PC-9 (cell line): ENCODE measurements at regions not wholly inside any gene's neighbourhood (a gene's known extent, or its start where the extent isn't known, plus 50 kb on each side); places are given as distances from the start of the nearest gene placed in this dataset.

Experiments
- BruUV-seq: library from RNA; stranded (reverse); fragments of 400-500 nt; replicated peaks from 2 replicates; lab custom pipeline; 2021; lab: Mats Ljungman, UMichigan
- CTCF ChIA-PET: fragments of 300-600 bp; sonication (Branson Sonifier 250); formaldehyde crosslinking; loops from one replicate; lab custom pipeline; 2022; ENCODE audit warnings: antibody characterized with exemption; lab: Charles Lee
- POLR2A ChIA-PET: fragments of 300-600 bp; sonication (Branson Sonifier 250); formaldehyde crosslinking; loops from one replicate; lab custom pipeline; 2022; ENCODE audit warnings: antibody characterized with exemption; ENCODE audit not compliant: unreplicated experiment; lab: Charles Lee
- DNase-seq, 2 experiments: peaks; one replicate each; pipeline versions ENCODE4 v3.0.0 to v3.0.0-alpha.2; 2015 to 2022; ENCODE audit warnings: mixed read lengths in 1 of 2
- H2AFZ ChIP-seq: fragments of 200-600 bp; sonication (generic); 2 replicates; pipeline ENCODE4 v1.8.1; 2017; ENCODE audit warnings: antibody characterized with exemption
- H3F3A ChIP-seq: fragments of 200-600 bp; sonication (generic); 2 replicates; pipeline ENCODE4 v1.8.1; 2017; ENCODE audit warnings: antibody characterized with exemption, mild to moderate bottlenecking, low read depth; ENCODE audit not compliant: insufficient read depth
- H3K27ac ChIP-seq: fragments of 200-600 bp; sonication (generic); 2 replicates; pipeline ENCODE4 v1.6.1; 2016; ENCODE audit warnings: mixed run types
- H3K27me3 ChIP-seq: fragments of 200-600 bp; sonication (generic); 2 replicates; pipeline ENCODE4 v1.6.1; 2016; ENCODE audit warnings: low read depth, mixed run types; ENCODE audit not compliant: insufficient read depth
- H3K36me3 ChIP-seq: fragments of 200-600 bp; sonication (generic); 2 replicates; pipeline ENCODE4 v1.6.1; 2016; ENCODE audit warnings: low read depth, mixed run types
- H3K4me1 ChIP-seq: fragments of 200-600 bp; sonication (generic); replicated peaks from 2 replicates; pipeline ENCODE4 v1.6.1; 2016; ENCODE audit warnings: mixed run types; ENCODE audit not compliant: insufficient read depth
- H3K4me2 ChIP-seq: fragments of 200-600 bp; sonication (generic); 2 replicates; pipeline ENCODE4 v1.6.1; 2017; ENCODE audit warnings: mixed run types
- H3K4me3 ChIP-seq: fragments of 200-600 bp; sonication (generic); 2 replicates; pipeline ENCODE4 v1.6.1; 2016; ENCODE audit warnings: mixed run types
- H3K79me2 ChIP-seq: fragments of 200-600 bp; sonication (generic); 2 replicates; pipeline ENCODE4 v1.6.1; 2017; ENCODE audit warnings: low read depth, mixed run types
- H3K9me2 ChIP-seq: fragments of 200-600 bp; sonication (generic); 2 replicates; pipeline ENCODE4 v1.8.1; 2017; ENCODE audit warnings: mild to moderate bottlenecking; ENCODE audit not compliant: insufficient read depth
- H3K9me3 ChIP-seq: fragments of 200-600 bp; sonication (generic); 2 replicates; pipeline ENCODE4 v1.8.1; 2016; ENCODE audit warnings: low read depth; ENCODE audit not compliant: insufficient read depth
- H4K20me1 ChIP-seq: fragments of 200-600 bp; sonication (generic); 2 replicates; pipeline ENCODE4 v1.8.1; 2017; ENCODE audit not compliant: insufficient read depth
- CTCF ChIP-seq: fragments of 200-600 bp; sonication (generic); conservative IDR thresholded peaks from 2 replicates; pipeline ENCODE4 v1.6.1; 2017; ENCODE audit warnings: mixed run types, antibody characterized with exemption, mild to moderate bottlenecking, moderate library complexity
- EZH2 ChIP-seq: fragments of 200-600 bp; sonication (generic); IDR thresholded peaks from 2 replicates; pipeline ENCODE4 v1.8.0; 2017; ENCODE audit warnings: antibody characterized with exemption, low read depth
- intact Hi-C: fragments of 100-400 bp; cut with micrococcal nuclease; formaldehyde crosslinking; loops from one replicate; pipeline ENCODE4 v1.10.0; 2022; ENCODE audit not compliant: unreplicated experiment

GRCh38 chr1:164971921-164972415, 384.5 kb downstream of the LMX1A start:
- POLR2A ChIA-PET: no interaction called here
- H3K27ac ChIP-seq: no peak overlapping the region
- intact Hi-C loops: no loop called here
- CTCF ChIA-PET: no interaction called here
- no TSS peak for BruUV-seq
- no peaks in the 10 kb centered on the region for H3K36me3 ChIP-seq
- H3K4me1 ChIP-seq: no peaks in the 10 kb centered on the region
- H3K4me2 ChIP-seq: no peak overlapping the region
- DNase-seq: no peak
- TF ChIP-seq EZH2: no peak
- TF ChIP-seq CTCF: no peak
- H4K20me1 ChIP-seq: no peaks in the 10 kb centered on the region
- no peaks in the 10 kb centered on the region for H3K9me3 ChIP-seq
- H2AFZ ChIP-seq: no peak overlapping the region
- H3K4me3 ChIP-seq: no peak overlapping the region
- no peaks in the 10 kb centered on the region for H3K27me3 ChIP-seq
- no peaks in the 10 kb centered on the region for H3K9me2 ChIP-seq
- no peaks in the 10 kb centered on the region for H3F3A ChIP-seq
- H3K79me2 ChIP-seq: no peaks in the 10 kb centered on the region

- intact Hi-C loops: no loop called here
- H3K4me2 ChIP-seq: no peak overlapping the region
- DNase-seq: no peak
These were observed 385.1 kb downstream of the LMX1A start for GRCh38 chr1:164971391-164971790.

GRCh38 chr1:164969253-164969652, 387.3 kb downstream of the LMX1A start:
- ChIA-PET POLR2A (no interaction called here), CTCF (no interaction called here)
- Histone ChIP-seq H4K20me1 (no peaks in the 10 kb centered on the region), H3K79me2 (no peaks in the 10 kb centered on the region), H3K9me3 (no peaks in the 10 kb centered on the region), H3K27ac (no peak overlapping the region), H3K9me2 (no peaks in the 10 kb centered on the region), H2AFZ (no peak overlapping the region), H3K4me2 (no peak overlapping the region), H3K27me3 (no peaks in the 10 kb centered on the region), H3K36me3 (no peaks in the 10 kb centered on the region), H3K4me3 (no peak overlapping the region), H3K4me1 (no peaks in the 10 kb centered on the region), H3F3A (no peaks in the 10 kb centered on the region)
- DNase-seq: no peak
- BruUV-seq: no TSS peak
- intact Hi-C loops: no loop called here
- TF ChIP-seq CTCF (no peak), EZH2 (no peak)

More at GRCh38 chr1:164971391-164971790, 385.1 kb downstream of the LMX1A start:
- Histone ChIP-seq H3K9me2 (no peaks in the 10 kb centered on the region), H3K4me3 (no peak overlapping the region), H3K27me3 (no peaks in the 10 kb centered on the region), H3K79me2 (no peaks in the 10 kb centered on the region), H2AFZ (no peak overlapping the region), H3K9me3 (no peaks in the 10 kb centered on the region), H3F3A (no peaks in the 10 kb centered on the region), H3K4me1 (no peaks in the 10 kb centered on the region), H3K27ac (no peak overlapping the region), H4K20me1 (no peaks in the 10 kb centered on the region), H3K36me3 (no peaks in the 10 kb centered on the region)
- ChIA-PET CTCF (no interaction called here), POLR2A (no interaction called here)
- BruUV-seq: no TSS peak
- TF ChIP-seq EZH2: no peak
- TF ChIP-seq CTCF: no peak
